HG03066 (cell line): ENCODE measurements at regions not wholly inside any gene's neighbourhood (a gene's known extent, or its start where the extent isn't known, plus 50 kb on each side); places are given as distances from the start of the nearest gene placed in this dataset.
A peak's percentile ranks its signal among the peaks of the same experiment; 100 is the strongest.

Experiments used
- ATAC-seq: cut with Tn5 transposase; IDR thresholded peaks from one replicate; pipeline ENCODE4 v1.9.1; 2021; ENCODE audit warnings: low read depth; ENCODE audit not compliant: unreplicated experiment

GRCh38 chr10:6339891-6340290 lies 137.2 kb downstream of the PFKFB3 start:
- ATAC-seq, result no peak

DNA sequence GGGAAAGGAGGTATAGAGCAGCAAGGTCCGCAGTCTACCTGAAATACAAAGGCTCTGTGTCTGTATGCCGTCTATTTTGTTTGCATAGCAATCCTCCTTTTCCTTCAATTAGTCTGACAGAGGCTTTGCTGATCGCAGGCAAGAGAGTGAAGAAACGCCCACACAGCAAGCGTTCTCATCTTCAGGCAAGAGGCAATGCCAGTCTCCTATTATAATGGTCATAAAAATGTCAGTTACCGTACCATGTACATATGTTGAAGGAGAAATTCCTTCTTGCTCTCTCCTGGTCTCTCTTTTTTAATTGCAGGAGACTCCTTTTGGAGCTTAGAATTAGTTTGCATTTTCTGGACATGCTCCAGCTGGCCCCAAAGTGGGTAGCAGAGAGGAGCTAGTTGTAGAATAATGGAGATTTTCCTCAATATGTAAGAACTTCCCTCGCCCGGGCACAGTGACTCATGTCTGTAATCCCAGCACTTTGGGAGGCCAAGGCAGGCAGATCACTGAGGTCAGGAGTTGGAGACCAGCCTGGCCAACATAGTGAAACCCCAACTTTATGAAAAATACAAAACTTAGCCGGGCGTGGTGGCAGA lies 139.5 kb downstream of the PFKFB3 start:
- ATAC-seq, result no peak

- ATAC-seq, result no peak
Measured at GRCh38 chr10:6343305-6344010, 140.7 kb downstream of the PFKFB3 start.

GRCh38 chr10:6345404-6345803 lies 142.7 kb downstream of the PFKFB3 start:
- no peak for ATAC-seq

DNA sequence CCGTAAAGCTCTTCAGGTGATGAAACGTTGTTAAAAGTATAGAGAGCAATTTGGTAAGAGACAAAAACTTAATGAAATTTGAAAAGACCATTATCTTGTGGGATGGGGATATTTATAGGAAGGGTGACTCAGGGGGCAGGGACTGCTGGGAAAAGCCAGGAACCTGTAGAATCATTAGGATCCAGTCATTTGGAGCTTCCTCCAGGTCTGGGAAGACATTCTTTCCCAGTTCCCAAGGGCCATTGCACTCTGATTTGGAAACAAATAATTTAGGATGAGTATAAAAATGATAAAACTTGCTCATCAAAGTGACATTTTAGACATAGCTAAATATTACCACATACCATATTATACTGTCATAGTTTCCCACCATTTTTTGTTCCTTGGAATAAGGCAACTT lies 143.9 kb downstream of the PFKFB3 start:
- no peak for ATAC-seq

DNA sequence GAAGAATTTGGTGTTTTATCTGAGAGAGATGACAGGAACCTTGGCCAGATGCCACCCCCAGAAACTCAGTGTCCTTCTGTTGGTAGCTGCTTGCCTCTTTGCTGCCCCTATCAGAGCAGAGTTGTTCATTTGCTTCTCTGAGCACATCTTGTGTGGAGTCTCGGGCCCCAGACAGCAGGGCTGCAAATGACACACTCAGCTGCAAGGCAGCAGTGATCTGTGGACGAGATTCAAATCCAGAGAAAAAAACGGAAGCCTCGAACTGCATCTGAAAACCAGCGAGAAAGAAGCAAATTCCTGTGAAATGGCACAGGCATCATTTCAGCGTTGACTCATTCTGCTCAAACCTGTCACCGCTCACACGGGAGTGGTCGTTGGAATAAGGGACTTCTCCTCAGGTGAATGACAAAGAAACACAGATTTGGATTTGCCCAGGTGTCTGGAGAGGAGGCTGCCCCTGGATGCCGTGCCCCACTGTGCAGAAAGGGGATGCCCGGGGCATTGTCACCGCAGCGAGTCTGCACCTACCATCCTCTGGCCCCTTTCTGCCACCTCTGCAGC lies 144.7 kb downstream of the PFKFB3 start:
- ATAC-seq, result peak; percentile 33

- peak; percentile 82 for ATAC-seq
Measured at GRCh38 chr10:6348096-6348874, 145.6 kb downstream of the PFKFB3 start.

GRCh38 chr10:6349846-6350535 lies 147.3 kb downstream of the PFKFB3 start:
- ATAC-seq, result no peak

DNA sequence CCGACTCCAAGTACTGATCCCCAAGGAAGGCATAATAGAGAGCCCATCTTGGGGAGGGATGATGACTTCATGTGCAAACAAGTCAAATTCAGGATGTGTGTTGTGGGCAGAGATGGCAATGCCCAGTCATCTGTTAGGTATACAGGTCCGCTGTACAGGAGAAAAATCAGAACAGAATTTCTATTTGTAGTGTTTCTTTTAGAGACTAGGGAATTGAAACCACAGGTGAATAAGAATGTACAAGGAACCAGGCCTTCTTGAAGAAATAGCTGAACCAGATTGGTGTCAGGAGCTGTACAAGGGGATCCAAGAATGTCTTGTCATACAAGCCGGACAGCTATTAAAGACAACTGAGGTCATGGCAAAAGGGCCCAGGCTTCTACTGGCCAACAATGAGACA lies 147.9 kb downstream of the PFKFB3 start:
- no peak for ATAC-seq

- no peak for ATAC-seq
Measured at GRCh38 chr10:6351495-6351894, 148.8 kb downstream of the PFKFB3 start.

DNA sequence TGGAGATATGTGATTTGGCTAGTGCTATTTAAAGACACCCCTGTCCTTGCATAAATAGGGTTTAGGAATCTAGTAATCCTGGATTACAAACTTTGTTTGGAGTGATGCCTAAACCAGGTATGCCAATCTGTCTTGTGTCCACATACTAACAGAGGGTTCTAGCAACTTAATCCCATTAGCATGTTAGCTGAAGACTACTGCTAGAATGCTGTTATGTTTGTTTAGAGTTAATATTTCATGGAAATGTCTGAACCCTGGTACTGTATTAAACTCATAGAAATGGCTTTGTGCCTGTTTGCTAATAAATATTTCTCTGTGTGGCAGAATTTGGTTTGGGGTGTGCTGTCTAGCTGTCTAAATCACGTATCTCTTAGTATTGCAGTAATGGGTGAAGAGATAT lies 150.8 kb downstream of the PFKFB3 start:
- ATAC-seq, result no peak

- ATAC-seq, result no peak
Measured at GRCh38 chr10:6354168-6354772, 151.5 kb downstream of the PFKFB3 start.

- ATAC-seq, result no peak
Measured at GRCh38 chr10:6356280-6356793, 153.6 kb downstream of the PFKFB3 start.

DNA sequence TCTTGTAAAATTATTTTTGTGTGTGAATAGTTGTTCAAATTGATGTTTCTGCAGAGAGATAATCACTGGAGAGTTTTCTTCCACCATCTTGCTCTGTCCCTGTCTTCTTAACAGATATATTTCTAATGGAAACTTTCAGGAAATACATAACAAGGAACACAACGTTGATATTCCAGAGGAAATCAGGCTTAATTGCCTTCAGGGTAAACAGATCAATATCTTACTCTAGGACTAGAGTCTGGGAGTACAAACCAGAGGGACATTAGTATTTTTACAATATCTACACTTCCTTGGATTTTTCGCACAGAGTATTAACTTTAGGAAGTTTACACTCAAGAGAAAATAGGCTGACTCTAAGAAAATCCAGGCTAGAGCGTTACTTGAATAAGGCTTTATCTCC lies 159.1 kb downstream of the PFKFB3 start:
- ATAC-seq, result no peak

DNA sequence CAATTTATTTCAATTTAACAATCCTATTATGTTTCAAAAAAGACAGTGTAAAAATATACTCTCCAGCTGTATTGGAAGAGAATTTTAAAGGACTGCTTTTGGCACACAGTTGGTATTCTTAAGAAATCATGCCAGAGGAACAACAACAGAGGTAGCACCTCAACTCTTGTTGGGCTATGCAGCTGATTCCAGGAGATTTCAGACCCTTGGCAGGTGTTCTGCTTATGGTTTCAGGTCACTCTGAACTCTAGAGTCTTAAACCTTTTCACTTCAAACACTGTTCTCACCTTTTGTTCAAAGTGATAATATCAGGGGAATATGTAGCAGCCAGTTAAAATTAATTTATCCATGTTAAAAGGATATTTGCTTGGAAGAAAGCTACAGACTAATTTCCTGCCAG lies 160.1 kb downstream of the PFKFB3 start:
- no peak for ATAC-seq

DNA sequence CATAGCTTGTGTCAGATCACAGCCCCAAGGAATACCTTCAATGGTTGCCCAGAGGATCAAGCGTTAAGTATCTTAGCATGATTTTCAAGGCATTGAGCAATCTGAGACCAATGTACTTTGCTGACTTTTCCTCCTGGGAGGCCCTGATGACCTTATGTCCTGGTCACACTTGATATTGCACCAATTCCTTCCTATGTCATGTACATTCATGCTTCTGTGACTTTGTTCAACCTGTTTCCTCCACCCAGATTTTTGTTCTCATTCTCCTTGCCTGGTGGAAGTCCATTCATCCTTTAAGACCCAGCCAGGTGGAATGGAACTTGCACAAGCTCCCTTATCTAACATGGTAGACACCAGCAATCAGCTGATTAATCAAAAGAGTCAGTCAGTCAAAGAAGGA lies 160.8 kb downstream of the PFKFB3 start:
- ATAC-seq, result no peak

GRCh38 chr10:6364283-6364682 lies 161.6 kb downstream of the PFKFB3 start:
- no peak for ATAC-seq

DNA sequence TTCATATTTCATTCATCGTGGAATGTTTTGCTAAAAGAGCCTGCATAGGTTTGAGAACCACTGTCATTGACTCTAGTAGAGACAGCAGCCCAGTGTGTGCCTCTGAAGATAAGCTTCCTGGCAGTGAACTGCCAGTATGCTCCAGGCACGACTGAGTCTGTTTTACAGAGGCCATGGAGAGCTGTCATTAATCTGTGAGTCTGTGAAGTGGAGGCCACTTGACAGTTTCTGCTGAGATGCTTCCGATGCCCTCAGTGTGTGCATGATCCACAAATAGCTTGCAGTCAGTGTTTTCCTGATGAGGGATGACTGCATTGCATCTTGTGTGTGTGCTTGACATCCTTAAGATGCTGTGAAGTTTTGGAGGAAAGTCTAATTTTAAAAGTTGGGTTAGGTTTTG lies 162.2 kb downstream of the PFKFB3 start:
- no peak for ATAC-seq

DNA sequence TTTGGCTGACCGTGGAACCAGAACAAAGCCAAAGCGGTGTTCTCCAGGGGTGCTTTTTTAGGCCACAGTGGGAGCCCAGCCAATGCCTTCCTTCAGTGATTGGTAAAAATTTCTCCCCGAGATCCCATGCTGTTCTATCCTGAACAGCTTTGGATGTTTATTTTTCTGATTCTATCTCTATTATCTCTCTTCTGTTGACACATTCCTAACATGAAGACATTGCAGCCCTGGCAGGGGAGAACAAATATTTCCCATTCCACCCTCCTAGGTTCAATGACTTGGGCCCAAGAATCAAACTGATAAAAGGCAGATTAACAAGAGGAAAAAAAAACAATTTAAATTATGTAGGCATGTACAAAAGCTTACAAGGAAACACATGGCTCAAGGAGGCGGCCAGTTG lies 162.7 kb downstream of the PFKFB3 start:
- ATAC-seq, result no peak
